HAP-1 (cell line): ENCODE measurements at regions not wholly inside any gene's neighbourhood (a gene's known extent, or its start where the extent isn't known, plus 50 kb on each side); places are given as distances from the start of the nearest gene placed in this dataset.
"Not testable (repeated sequence)": the region's sequence is repeated elsewhere in the genome, so short reads cannot be mapped to it uniquely, and the experiment has no call there.

Experiments used
- DNase-seq, 2 experiments: peaks; one replicate each; pipeline ENCODE4 v3.0.0-alpha.2; 2016 to 2020; ENCODE audit warnings: low spot score in 2 of 2
- H3K27me3 ChIP-seq: fragments of 250-450 bp; sonication (Bioruptor Pico); 2 replicates; pipeline ENCODE4 v1.5.1; 2020; ENCODE audit warnings: low read depth, mild to moderate bottlenecking, moderate library complexity
- H3K36me3 ChIP-seq: fragments of 250-450 bp; sonication (Bioruptor Pico); replicated peaks from 2 replicates; pipeline ENCODE4 v1.5.1; 2020; ENCODE audit warnings: mild to moderate bottlenecking
- H3K4me1 ChIP-seq: fragments of 250-450 bp; sonication (Bioruptor Pico); 2 replicates; pipeline ENCODE4 v1.5.1; 2020; ENCODE audit warnings: mild to moderate bottlenecking
- H3K4me3 ChIP-seq: fragments of 250-450 bp; sonication (Bioruptor Pico); 2 replicates; pipeline ENCODE4 v1.5.1; 2020; ENCODE audit warnings: mild to moderate bottlenecking, moderate library complexity
- H3K9me3 ChIP-seq: fragments of 250-450 bp; sonication (Bioruptor Pico); 2 replicates; pipeline ENCODE4 v1.5.1; 2020; ENCODE audit warnings: mild to moderate bottlenecking, moderate library complexity
- in situ Hi-C: fragments of 300-500 bp; cut with MboI; formaldehyde crosslinking; loops from 3 replicates; pipeline ENCODE4 v1.14.3; 2020; ENCODE audit warnings: low sequenced_read_pairs, inconsistent platforms, mixed read lengths

DNA sequence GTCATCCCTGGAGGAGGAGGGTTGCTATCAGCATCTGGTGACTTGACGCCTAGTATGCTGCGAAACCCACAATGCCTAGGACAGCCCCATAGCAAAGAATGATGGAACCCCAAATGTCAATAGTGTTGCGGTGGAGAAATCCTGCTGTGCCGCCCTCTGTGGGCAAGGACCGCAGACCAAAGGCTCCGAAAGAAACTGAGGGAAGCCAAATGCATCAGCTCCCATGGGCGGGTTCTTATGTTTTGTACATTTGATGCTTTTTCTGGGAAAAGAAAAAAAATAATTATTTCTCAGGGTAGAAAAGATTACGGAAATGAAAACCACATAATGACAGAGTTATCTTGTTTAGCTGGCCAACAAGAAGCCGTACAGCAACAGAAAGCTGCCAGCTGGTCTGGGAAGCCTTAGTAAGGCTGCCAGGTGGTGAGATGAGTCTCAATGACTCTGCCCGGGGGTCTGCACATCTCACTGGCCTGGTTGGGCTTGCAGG, 95.0 kb upstream of the TBL1X start:
- Histone ChIP-seq H3K4me1 (peaks cover 2% of the 10 kb centered on the region; the same call in 1 of the 2 replicates), H3K4me3 (no peak overlapping the region), H3K27me3 (no peaks in the 10 kb centered on the region), H3K36me3 (no peaks in the 10 kb centered on the region), H3K9me3 (no peaks in the 10 kb centered on the region)
- no peak for DNase-seq
- in situ Hi-C loops = no loop called here

DNA sequence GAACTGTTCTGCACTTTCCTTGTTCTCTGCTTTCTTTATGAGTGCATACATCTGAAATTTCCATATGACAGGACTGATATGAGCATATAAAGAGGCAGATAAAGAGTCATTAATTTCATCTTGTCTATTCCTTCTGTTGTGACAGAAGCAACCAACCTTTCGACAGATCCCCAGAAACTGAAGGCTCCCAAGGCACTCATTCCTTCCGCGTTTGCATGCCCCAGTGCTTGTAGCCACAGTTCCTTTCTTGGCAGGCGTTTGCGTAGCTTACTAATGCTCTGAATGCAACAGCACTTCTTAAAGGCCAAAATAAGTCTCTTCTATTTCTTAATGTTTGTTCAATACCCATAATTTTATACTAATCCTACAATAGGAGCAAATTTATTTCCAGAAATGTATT, 94.0 kb upstream of the TBL1X start:
- no peak for DNase-seq
- Histone ChIP-seq H3K4me3 (no peak overlapping the region), H3K9me3 (no peaks in the 10 kb centered on the region), H3K4me1 (peaks cover 2% of the 10 kb centered on the region; the same call in 1 of the 2 replicates), H3K36me3 (no peaks in the 10 kb centered on the region), H3K27me3 (no peaks in the 10 kb centered on the region)
- in situ Hi-C loops = no loop called here

DNA sequence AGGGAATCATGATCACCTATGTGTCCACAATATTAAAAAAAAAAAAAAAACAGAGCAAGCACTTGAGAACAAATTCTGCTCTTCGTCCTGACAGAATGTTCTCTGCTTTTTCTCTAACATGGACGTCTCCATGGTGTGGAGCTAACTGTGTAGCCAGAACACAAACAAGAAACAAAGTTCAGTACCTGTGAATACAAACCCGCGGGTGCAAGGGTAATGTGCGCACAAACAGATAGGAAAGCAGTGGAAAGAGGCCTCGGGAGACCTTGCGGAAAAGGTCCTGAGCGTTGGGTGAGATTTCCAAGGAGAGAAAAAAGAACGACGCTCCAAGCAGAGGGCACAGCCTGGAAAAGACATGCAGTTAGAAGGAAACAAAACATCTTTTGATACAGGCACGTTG, 92.0 kb upstream of the TBL1X start:
- Histone ChIP-seq H3K4me1 (peaks cover 2% of the 10 kb centered on the region; the same call in 1 of the 2 replicates), H3K4me3 (no peak overlapping the region), H3K27me3 (no peaks in the 10 kb centered on the region), H3K9me3 (no peaks in the 10 kb centered on the region), H3K36me3 (no peaks in the 10 kb centered on the region)
- in situ Hi-C loops = no loop called here
- DNase-seq = no peak

DNA sequence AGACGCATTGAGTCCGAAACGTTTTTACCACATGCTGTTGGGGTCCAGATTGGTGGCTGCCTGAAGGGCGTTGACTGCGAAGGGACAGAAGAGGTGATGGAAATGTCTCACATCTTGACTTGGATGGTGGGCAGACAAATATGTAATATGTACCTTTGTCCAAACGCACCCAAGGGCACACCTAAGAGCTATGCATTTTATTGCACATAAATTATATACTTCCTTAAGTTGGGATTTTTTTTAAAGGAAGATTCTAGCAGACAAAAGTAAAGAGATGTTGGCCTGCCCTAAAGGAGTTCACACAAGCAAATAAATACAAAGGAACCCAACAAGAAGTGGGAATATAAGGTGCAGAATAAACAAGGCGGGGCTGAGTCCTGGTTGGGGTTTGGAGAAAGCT, 91.1 kb upstream of the TBL1X start:
- no peaks in the 10 kb centered on the region for H3K27me3 ChIP-seq
- no peaks in the 10 kb centered on the region for H3K9me3 ChIP-seq
- DNase-seq = no peak
- in situ Hi-C loops = no loop called here
- no peaks in the 10 kb centered on the region; the same call in 1 of the 2 replicates for H3K4me1 ChIP-seq
- H3K4me3 ChIP-seq = no peak overlapping the region
- H3K36me3 ChIP-seq = no peaks in the 10 kb centered on the region

DNA sequence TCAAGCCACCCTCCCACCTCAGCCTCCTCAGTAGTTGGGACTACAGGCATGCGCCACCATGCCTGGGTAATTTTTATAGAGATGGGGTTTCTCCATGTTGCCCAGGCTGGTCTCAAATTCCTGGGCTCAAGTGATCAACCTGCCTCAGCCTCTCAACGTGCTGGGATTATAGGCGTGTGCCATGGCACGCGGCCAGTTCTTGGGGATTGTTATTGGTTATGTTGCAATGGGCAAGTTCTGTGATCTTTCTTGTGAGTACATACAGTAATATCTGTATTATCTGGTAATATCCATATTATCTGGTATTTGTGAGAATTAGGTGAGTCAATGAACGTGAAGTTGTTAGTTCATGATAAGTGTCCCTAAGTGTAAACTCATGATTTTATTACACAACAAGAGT, 90.3 kb upstream of the TBL1X start:
- DNase-seq = no peak
- Histone ChIP-seq H3K4me1 (no peaks in the 10 kb centered on the region), H3K36me3 (no peaks in the 10 kb centered on the region), H3K27me3 (no peaks in the 10 kb centered on the region), H3K4me3 (no peak overlapping the region), H3K9me3 (no peaks in the 10 kb centered on the region)
- in situ Hi-C loops = no loop called here

DNA sequence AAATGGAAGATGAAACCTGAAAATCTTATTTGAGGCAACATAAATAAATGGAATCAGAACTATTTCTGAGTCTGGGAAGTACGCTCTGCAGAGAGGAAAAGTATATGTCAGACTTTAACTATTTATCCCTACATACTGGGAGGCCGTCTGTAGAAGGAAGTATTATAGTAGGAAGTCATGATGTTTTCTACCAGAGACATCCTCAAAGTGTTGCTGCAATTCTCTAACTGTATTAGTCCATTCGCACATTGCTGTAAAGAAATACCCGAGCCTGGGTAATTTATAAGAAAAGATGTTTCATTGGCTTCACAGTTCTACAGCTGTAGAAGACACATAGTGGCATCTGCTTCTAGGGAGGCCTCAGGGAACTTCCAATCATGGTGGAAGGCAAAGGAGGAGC, 88.7 kb upstream of the TBL1X start:
- Histone ChIP-seq H3K4me3 (no peak overlapping the region), H3K4me1 (no peaks in the 10 kb centered on the region), H3K27me3 (no peaks in the 10 kb centered on the region), H3K9me3 (no peaks in the 10 kb centered on the region), H3K36me3 (no peaks in the 10 kb centered on the region)
- in situ Hi-C loops = no loop called here
- no peak for DNase-seq

DNA sequence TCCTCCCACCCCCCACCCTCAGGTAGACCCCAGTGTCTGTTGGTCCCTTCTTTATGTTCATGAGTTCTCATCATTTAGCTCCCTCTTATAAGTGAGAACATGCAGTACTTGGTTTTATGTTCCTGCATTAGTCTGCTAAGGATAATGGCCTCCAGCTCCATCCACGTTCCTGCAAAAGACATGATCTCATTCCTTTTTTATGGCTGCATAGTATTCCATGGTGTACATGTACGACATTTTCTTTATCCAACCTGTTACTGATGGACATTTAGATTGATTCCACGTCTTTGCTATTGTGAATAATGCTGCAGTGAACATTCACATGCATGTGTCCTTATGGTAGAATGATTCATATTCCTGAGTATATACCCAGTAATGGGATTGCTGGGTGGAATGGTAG, 87.6 kb upstream of the TBL1X start:
- H3K4me1 ChIP-seq, in situ Hi-C loops: not testable (repeated sequence)

DNA sequence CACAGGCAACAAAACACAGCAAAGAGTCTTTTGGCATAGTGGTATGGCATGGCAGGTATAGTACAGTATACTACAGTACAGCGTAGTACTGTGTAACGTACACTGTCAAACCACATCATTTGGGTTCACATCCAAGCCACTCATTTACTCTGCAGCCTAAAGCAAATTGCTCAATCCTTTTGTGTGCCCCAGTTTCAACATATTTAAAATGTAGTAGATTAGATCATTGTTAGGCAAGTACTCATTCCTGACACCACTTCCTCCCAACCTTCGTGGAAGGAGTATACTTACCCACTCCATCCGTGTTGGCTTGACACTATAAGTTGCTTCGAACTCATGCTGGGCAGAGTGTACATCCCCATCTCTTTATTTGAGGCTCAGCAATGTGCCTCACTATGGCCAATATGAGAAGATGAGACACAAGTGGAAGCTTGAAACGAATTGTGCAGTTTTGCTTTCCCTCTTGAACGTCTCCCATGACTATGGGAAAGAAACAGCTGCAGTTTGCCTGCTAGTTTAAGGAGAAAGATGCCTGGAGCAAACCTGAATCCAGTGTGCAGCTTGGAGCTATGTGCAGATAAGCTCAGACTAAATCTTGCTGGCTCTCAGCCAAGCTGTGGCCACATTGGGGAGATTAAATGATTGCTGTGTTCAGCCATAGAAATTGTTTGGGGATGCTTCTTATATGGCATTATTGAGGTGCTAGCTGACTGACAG, 85.7 kb upstream of the TBL1X start:
- H3K36me3 ChIP-seq = no peaks in the 10 kb centered on the region
- DNase-seq = no peak
- H3K27me3 ChIP-seq = no peaks in the 10 kb centered on the region
- no peak overlapping the region for H3K4me3 ChIP-seq
- H3K4me1 ChIP-seq = no peaks in the 10 kb centered on the region
- no peaks in the 10 kb centered on the region for H3K9me3 ChIP-seq
- in situ Hi-C loops = no loop called here

More for the DNA sequence above, 87.6 kb upstream of the TBL1X start:
- DNase-seq, H3K9me3 ChIP-seq, H3K36me3 ChIP-seq, H3K27me3 ChIP-seq, H3K4me3 ChIP-seq: not testable (repeated sequence)

DNA sequence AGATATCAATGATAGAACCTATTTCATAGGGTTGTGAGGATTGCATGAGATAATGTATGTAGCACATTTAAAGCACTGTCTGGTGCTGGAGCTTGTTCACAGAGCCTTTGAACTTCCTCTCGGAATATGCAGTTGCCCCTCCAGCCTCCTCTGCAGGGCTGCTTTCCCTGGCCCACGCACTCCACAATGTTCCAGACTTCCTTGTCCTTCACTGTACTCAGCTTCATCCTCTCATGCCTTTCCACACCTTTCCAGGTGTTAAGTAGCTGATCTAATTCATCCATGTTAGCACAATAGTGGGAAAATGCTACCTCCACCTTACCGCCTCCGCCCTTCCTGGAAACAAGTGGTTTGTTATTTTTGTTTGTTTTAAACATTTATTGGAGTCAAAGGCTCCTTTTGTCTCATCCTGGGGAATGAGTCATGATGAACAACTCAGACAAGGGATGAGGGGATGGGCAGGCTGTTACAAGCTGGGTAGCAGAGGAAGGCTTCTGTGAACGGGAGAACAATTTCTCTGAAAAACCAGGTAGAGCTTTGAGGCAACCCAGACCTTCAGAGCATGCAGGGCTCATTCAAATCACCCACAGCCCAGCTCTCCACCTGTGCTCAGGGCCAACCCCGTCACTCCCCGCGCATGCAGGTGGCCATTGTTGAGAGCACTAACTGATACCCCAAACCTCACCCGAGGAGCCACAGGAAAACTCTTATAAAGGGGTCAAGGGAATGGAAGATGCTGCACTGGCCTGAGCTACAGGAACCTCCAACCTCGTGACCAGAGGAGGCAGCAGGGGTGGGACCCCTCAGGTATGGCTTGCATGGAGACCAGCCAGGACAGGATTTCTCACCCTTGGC, 84.9 kb upstream of the TBL1X start:
- no peak for DNase-seq
- Histone ChIP-seq H3K4me1 (no peaks in the 10 kb centered on the region), H3K36me3 (no peaks in the 10 kb centered on the region), H3K27me3 (no peaks in the 10 kb centered on the region), H3K4me3 (no peak overlapping the region), H3K9me3 (no peaks in the 10 kb centered on the region)
- in situ Hi-C loops = no loop called here

DNA sequence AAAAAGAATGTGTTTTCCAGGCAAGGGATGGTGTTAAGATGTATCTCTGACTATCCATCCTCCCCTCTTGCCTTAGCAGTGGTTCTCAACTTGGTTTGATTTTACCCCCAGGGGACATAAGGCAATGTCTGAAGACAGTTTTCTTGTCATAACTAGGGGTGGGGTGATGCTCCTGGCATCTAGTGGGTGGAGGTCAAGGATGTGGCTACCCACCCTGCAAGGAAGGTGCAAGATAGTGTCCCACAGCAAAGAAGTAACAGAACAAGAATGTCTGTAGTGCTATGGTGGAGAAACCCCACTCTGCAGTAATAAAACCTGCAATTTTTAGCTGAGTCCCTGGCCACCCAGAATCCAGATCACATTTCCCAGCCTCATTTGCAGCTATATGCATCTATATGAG, 81.2 kb upstream of the TBL1X start:
- Histone ChIP-seq H3K36me3 (no peaks in the 10 kb centered on the region), H3K9me3 (no peaks in the 10 kb centered on the region), H3K27me3 (no peaks in the 10 kb centered on the region), H3K4me3 (no peak overlapping the region), H3K4me1 (no peaks in the 10 kb centered on the region)
- in situ Hi-C loops = no loop called here
- no peak for DNase-seq

DNA sequence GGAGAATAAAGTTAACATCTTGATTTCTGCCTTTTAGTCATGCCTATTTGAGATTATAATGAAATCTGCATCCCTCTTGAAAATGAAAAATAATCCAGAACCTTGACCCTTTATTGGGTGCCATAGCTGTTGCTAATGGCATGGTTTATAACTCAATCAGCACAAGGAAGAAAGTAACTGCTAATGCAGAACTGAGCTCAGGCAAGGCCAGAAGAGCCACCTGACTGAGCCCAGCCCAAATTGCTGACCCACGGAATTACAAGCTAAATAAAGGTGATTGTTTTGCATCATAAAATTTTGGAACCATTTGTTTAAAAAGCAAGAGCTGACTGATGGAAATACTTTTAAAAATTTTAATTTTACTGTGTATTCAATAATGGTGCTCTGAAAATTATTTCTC, 76.4 kb upstream of the TBL1X start:
- Histone ChIP-seq H3K4me3 (no peak overlapping the region), H3K4me1 (no peaks in the 10 kb centered on the region), H3K9me3 (no peaks in the 10 kb centered on the region), H3K36me3 (no peaks in the 10 kb centered on the region), H3K27me3 (no peaks in the 10 kb centered on the region)
- no peak for DNase-seq
- in situ Hi-C loops = no loop called here

DNA sequence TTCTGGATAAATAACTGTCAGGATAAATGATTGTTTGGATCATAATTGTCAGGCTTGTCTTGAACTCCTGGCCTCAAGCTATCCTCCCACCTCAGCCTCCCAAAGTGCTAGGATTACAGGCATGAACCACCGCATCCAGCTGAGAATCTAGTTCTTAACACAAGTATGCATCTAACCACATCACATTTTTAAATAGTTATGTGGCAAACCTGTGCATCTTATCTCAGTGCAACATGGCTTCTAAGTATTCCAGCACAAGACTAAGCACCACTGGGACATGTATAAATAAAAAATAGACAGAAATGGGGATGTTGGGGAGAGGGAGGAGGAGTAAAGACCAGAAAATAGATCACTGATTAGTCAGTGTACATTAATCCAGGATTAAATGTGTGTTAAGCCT, 74.7 kb upstream of the TBL1X start:
- in situ Hi-C loops = no loop called here
- no peak for DNase-seq

DNA sequence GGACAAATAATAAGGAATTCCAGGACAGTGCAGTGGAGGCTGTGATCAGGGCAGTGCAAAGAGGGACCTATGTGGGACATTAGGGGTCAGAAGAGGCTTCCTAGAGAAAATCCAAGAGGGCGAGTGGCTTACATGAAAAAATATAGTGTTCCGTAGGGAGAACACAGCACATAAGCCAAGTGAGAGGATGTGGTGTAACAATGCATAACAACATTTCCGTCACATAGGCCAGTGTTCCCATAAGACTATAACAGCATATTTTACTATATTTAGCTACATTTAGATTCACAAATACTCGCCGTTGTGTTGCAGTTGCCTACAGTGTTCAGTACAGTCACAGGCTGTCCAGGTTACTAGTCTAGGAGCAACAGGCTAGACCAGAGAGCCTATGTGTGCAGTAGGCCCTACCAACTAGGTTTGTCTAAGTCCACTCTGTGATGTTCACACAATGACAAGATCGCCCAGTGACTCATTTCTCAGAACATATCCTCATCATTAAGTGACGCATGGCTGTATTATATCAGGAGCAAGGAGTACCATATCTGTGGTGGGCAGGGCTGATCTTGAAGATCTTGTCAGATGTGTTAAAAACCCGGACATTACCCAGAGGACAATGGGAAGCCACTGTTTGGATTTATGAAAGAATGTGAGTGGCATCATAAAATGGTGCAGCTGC, 74.0 kb upstream of the TBL1X start:
- no peak overlapping the region for H3K4me3 ChIP-seq
- H3K27me3 ChIP-seq = no peaks in the 10 kb centered on the region
- no peak for DNase-seq
- no peaks in the 10 kb centered on the region for H3K9me3 ChIP-seq
- H3K4me1 ChIP-seq = no peaks in the 10 kb centered on the region
- H3K36me3 ChIP-seq = no peaks in the 10 kb centered on the region
- in situ Hi-C loops = no loop called here

More for the DNA sequence above, 74.7 kb upstream of the TBL1X start:
- no peaks in the 10 kb centered on the region for H3K36me3 ChIP-seq
- H3K4me3 ChIP-seq = no peak overlapping the region
- no peaks in the 10 kb centered on the region for H3K9me3 ChIP-seq
- H3K27me3 ChIP-seq = no peaks in the 10 kb centered on the region
- no peaks in the 10 kb centered on the region for H3K4me1 ChIP-seq

DNA sequence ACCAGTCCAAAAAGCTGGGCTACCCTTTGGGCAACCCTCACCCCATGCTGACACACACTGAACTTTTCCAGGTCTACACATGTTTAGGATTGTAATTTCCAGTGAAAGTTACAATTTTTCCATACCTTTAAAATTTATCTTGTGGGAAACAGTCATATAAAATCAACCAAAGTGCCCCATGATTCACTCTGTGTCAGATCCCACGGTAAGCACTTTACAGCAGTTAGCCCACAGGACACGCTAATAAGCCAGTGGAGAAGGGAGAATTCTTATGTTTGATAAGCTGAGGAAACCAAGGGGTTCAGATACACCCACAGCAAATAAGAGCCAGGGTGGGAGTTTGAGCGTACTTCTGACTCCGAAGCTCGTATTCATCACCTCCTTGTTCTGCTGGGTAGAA, 72.4 kb upstream of the TBL1X start:
- DNase-seq = no peak
- no peaks in the 10 kb centered on the region for H3K27me3 ChIP-seq
- in situ Hi-C loops = no loop called here
- H3K4me1 ChIP-seq = no peaks in the 10 kb centered on the region
- no peaks in the 10 kb centered on the region for H3K9me3 ChIP-seq
- no peak overlapping the region for H3K4me3 ChIP-seq
- H3K36me3 ChIP-seq = no peaks in the 10 kb centered on the region
